Stimulated activated CD8-positive, alpha-beta memory T cell treated with anti-CD3 and anti-CD28 coated beads, Interleukin-15, amount 100 ng/mL, for 4 hours (primary cell): ENCODE measurements at regions not wholly inside any gene's neighbourhood (a gene's known extent, or its start where the extent isn't known, plus 50 kb on each side); places are given as distances from the start of the nearest gene placed in this dataset.

Experiments
- DNase-seq, 2 donors: peaks; one replicate each; pipeline ENCODE4 v3.0.0-alpha.2; 2020; ENCODE audit warnings: low read depth in 2 of 2

DNA sequence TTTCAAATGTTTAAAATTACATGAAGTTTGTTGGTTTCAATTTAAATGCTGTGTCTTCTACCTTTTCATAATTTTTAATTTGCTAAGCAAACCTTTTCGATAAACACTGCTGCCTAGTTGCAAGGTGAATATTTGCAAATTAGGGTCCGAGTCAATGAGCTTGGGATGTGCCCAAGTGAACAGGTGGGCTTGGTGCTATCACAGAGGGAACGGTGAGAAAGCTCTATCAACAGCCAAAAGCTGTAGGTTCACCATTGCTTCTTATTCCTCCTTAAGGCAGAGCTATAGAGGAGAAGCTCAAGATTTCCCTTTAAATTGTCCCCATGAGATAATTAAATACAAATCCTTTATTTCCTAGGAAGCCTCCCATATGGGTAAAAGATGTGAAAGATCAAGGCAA, 245.3 kb upstream of the CELF2 start:
- DNase-seq, result no peak

DNA sequence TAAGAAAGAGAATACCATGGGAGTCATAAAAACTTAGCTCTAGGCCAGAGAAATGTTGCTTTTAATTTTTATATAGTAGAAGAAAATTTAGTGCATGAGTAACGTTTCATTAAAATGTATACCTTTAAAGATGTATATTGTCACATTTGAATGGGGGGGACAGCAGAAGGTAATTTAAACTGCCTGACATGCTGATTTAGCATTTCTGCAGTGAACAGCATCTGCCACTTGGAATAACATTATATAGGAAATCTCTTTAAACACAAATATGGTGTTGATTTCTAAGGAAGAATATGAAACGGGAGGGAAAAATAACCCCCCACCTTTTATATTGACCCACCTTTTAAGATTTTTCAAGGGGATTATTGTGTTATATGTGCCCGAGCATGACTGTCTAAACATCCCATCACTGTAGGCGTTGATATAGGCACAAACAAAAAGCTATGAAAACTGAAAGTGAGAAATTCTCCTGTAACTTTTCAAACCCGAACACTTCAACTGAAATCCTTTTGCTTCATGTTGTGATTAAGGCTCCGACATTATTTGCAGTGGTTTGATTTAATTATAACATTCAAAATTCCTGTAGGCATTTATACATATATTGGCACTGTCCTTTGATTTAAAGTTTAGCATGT, 244.7 kb upstream of the CELF2 start:
- DNase-seq, result no peak

GRCh38 chr10:10774416-10774815, 243.3 kb upstream of the CELF2 start:
- DNase-seq, result no peak

DNA sequence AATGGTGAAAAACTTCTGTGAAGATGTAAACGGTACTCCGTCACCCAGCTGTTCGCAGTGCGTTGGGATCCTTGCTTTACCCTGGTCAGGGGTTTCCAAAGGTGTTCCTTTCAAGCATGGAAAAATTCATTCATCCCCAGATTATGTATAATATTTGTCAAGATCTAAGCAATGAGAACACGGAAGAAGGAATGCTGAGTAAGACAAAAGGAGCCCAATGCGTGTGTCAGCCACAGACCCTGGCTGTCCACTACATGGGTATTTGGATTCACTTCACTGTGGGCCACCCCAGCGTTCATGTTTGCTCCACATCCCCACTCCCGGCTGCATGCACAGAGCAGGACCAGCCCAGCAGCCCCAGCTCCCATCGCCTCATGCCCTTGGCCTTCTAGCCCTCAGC, 241.3 kb upstream of the CELF2 start:
- no peak for DNase-seq

DNA sequence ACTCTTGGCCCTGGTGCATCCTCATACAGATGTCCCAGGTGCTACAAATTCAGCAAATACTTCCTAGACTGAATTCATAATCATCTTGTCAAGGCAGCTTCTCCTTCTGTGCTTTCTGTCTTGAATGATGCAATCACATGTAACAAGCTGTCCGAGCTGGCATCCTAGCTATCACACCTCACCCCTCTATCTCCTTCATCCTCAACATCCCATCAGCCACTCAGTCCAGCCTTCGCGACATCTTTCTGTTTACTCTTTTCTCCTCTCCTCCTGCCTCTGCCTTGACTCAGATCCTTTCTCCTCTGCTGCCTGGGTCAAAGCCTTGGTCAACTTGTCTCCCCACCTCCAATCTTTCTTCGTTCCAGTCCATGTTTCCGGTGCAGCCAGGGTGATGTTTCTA, 240.4 kb upstream of the CELF2 start:
- DNase-seq, result no peak

DNA sequence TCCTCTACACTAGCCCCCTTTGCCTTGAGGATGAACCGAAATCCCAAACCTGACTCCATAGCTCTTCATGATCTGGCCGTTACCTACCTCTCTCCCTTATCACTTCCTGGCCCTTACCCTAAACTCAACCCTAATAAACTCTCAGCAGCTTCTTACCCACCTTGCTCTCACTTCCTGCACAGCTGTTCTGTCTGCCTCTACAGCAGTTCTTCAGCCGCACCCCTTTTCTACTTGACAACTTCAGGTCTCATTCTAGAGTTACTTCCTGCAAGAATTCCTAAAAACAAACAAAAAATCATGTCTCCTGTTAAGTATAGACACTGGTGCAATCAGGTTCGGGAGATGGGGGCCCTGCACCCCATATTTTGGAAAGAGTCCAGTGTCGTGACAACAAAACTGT, 239.9 kb upstream of the CELF2 start:
- no peak for DNase-seq

GRCh38 chr10:10778959-10779358, 238.7 kb upstream of the CELF2 start:
- no peak for DNase-seq

- DNase-seq, result no peak
Measured at GRCh38 chr10:10779511-10779910, 238.2 kb upstream of the CELF2 start.

GRCh38 chr10:10780746-10781145, 236.9 kb upstream of the CELF2 start:
- no peak for DNase-seq

DNA sequence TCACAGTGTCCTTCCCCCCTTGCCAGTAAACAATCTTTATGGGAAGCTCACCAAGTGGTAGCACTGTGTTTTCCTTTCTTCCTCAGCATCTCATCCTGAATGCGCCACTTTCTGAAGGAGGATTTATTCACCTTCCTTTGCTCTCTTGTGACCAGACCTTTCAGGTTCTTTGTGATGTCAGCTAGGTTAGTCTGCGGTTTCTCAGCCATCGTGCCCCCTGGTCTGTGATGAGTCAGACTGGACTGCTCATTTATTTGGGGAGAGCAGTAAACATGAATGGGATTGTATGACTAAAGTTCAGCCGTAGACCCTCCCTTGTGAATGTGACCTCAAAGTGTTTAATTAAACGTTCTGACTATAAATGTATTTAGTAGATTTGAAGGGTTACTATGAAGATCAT, 235.1 kb upstream of the CELF2 start:
- DNase-seq, result no peak

GRCh38 chr10:10785627-10786026, 232.0 kb upstream of the CELF2 start:
- DNase-seq, result no peak

- DNase-seq, result no peak
Measured at GRCh38 chr10:10786109-10787090, 231.3 kb upstream of the CELF2 start.

- DNase-seq, result no peak
Measured at GRCh38 chr10:10787586-10787985, 230.1 kb upstream of the CELF2 start.

DNA sequence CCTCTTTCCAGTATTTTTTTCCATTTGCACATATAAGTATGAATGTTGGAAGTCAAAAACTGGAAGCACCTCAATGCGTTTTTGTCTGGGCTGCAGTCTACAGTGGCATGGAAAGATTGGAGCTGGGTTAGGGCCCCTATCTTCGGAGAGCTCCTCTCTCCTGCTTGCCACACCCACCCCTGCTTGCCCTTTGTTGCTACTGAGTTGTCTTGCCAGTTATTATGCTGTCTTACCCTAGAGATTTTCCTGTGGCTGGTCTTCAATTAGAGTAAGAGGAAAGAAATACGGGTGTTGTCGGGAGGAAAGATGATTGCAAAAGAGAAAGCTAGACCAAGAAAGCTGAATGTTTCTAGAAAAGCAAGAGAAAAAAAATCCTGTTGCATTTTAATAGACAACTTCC, 228.9 kb upstream of the CELF2 start:
- DNase-seq, result no peak

GRCh38 chr10:10791869-10792268, 225.8 kb upstream of the CELF2 start:
- DNase-seq, result no peak

DNA sequence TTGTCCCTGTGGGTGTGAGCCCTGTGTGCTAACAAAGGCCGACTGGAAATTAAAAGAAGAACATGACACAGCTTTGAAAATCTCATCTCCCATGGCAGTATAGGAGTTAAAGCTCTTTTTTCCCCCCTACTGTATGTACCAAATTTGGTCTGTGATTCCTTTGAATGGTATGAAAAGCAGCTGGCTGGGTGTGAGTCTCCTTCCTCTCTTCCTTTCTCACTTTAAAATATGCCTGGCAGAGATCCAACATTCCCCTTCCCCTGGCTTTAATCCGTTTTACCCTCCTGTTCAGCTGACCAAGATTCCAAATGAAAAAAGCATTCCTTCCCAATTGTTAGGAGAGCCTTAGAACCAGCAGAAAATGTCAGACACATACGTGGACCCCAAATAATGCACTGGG, 225.0 kb upstream of the CELF2 start:
- no peak for DNase-seq

DNA sequence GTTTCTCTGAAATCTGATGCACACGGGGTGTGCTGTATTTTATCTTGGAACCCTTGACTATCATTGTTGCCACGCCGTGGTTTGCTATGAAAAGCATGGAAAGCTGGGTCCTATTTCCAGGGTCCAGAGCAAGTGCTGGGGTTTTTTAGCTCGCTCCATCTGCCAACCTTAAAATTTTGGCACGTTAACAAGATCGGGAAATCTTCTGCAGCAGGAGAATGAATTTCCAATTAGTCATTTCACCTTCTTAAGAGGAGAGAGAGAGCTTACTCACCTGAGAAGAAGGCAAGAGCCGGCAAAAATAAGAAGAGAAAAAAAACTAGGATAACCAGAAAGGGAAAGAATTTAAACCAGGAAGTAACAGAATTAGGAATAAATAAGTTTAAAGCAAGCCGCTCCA, 223.6 kb upstream of the CELF2 start:
- no peak for DNase-seq

DNA sequence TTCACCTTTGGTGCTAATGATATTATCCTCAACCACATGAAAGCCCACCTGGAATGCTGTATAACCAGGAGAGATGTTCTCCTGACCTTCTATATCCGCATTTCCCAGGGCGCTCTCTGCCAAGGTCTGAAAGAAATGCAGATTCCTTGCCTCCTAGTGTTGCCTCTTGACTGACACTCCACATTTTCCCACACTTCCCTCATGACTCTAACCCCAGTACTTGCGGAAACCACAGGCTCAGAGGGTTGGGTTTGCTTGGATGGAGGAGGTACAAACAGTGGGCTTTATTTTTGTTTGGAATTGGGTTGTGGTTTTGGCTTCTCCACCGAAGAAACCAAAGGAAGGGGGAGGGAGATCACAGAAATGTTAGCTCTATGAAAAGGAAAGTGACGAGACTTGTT, 222.9 kb upstream of the CELF2 start:
- DNase-seq, result no peak

- no peak for DNase-seq
Measured at GRCh38 chr10:10796061-10796773, 221.5 kb upstream of the CELF2 start.

- no peak for DNase-seq
Measured at GRCh38 chr10:10796774-10797415, 220.8 kb upstream of the CELF2 start.

GRCh38 chr10:10797513-10797912, 220.2 kb upstream of the CELF2 start:
- no peak for DNase-seq
